Neural cell (in vitro differentiated cells): ENCODE measurements at regions not wholly inside any gene's neighbourhood (a gene's known extent, or its start where the extent isn't known, plus 50 kb on each side); places are given as distances from the start of the nearest gene placed in this dataset.

Experiments
- EP300 ChIP-seq: fragments of 450-650 bp; conservative IDR thresholded peaks from 2 replicates; pipeline ENCODE4 v1.6.1; 2014; ENCODE audit warnings: antibody characterized with exemption, mild to moderate bottlenecking, moderate library complexity; ENCODE audit not compliant: poor library complexity, severe bottlenecking
- EZH2 ChIP-seq: fragments of 200-600, 300-800 bp; shearing (Covaris generic), sonication (generic); IDR thresholded peaks from 2 replicates; pipeline ENCODE4 v1.6.1; 2014; ENCODE audit warnings: antibody characterized with exemption, low read length, borderline replicate concordance, mild to moderate bottlenecking; ENCODE audit not compliant: insufficient read depth, poor library complexity, severe bottlenecking
- MXI1 ChIP-seq: fragments of 450-650 bp; conservative IDR thresholded peaks from 2 replicates; pipeline ENCODE4 v1.6.1; 2014; ENCODE audit warnings: antibody characterized with exemption, mild to moderate bottlenecking; ENCODE audit not compliant: poor library complexity, severe bottlenecking
- POLR2AphosphoS5 ChIP-seq: IDR thresholded peaks from 2 replicates; pipeline ENCODE4 v1.6.1; 2012
- RAD21 ChIP-seq: fragments of 450-650 bp; conservative IDR thresholded peaks from 2 replicates; pipeline ENCODE4 v1.6.1; 2014; ENCODE audit warnings: antibody characterized with exemption, mild to moderate bottlenecking, moderate library complexity
- SMC3 ChIP-seq: fragments of 450-650 bp; conservative IDR thresholded peaks from 2 replicates; pipeline ENCODE4 v1.6.1; 2014; ENCODE audit warnings: antibody characterized with exemption, mild to moderate bottlenecking, moderate library complexity; ENCODE audit not compliant: poor library complexity
- TAF1 ChIP-seq: IDR thresholded peaks from 2 replicates; pipeline ENCODE4 v1.6.1; 2012; ENCODE audit warnings: low read depth
- TF ChIP-seq, protein P1 (sequence below): fragments of 450-650 bp; IDR thresholded peaks from 2 replicates; pipeline ENCODE4 v1.5.1; 2014; ENCODE audit warnings: antibody characterized with exemption, mild to moderate bottlenecking, moderate library complexity; ENCODE audit not compliant: poor library complexity, severe bottlenecking
- TF ChIP-seq, protein P2 (sequence below): IDR thresholded peaks from 2 replicates; pipeline ENCODE4 v1.6.1; 2012; ENCODE audit warnings: borderline replicate concordance

DNA sequence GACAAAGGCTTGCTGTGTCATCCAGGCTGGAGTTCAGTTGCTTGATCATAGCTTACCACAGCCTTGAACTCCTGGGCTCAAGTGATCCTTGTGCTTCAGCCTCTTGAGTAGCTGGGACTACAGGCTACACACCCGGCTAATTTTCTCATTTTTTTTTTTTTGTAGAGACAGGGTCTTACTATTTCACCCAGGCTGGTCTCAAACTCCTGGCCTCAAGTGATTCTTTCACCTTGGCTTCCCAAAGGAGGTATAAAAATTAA, 178.0 kb downstream of the MTCL1 start:
- TF ChIP-seq, protein P1, sequence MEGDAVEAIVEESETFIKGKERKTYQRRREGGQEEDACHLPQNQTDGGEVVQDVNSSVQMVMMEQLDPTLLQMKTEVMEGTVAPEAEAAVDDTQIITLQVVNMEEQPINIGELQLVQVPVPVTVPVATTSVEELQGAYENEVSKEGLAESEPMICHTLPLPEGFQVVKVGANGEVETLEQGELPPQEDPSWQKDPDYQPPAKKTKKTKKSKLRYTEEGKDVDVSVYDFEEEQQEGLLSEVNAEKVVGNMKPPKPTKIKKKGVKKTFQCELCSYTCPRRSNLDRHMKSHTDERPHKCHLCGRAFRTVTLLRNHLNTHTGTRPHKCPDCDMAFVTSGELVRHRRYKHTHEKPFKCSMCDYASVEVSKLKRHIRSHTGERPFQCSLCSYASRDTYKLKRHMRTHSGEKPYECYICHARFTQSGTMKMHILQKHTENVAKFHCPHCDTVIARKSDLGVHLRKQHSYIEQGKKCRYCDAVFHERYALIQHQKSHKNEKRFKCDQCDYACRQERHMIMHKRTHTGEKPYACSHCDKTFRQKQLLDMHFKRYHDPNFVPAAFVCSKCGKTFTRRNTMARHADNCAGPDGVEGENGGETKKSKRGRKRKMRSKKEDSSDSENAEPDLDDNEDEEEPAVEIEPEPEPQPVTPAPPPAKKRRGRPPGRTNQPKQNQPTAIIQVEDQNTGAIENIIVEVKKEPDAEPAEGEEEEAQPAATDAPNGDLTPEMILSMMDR: no peak
- TF ChIP-seq EP300: no peak
- TF ChIP-seq MXI1: no peak
- no peak for TF ChIP-seq TAF1
- no peak for TF ChIP-seq EZH2
- TF ChIP-seq SMC3: no peak
- no peak for TF ChIP-seq POLR2AphosphoS5
- TF ChIP-seq RAD21: no peak
- TF ChIP-seq, protein P2, sequence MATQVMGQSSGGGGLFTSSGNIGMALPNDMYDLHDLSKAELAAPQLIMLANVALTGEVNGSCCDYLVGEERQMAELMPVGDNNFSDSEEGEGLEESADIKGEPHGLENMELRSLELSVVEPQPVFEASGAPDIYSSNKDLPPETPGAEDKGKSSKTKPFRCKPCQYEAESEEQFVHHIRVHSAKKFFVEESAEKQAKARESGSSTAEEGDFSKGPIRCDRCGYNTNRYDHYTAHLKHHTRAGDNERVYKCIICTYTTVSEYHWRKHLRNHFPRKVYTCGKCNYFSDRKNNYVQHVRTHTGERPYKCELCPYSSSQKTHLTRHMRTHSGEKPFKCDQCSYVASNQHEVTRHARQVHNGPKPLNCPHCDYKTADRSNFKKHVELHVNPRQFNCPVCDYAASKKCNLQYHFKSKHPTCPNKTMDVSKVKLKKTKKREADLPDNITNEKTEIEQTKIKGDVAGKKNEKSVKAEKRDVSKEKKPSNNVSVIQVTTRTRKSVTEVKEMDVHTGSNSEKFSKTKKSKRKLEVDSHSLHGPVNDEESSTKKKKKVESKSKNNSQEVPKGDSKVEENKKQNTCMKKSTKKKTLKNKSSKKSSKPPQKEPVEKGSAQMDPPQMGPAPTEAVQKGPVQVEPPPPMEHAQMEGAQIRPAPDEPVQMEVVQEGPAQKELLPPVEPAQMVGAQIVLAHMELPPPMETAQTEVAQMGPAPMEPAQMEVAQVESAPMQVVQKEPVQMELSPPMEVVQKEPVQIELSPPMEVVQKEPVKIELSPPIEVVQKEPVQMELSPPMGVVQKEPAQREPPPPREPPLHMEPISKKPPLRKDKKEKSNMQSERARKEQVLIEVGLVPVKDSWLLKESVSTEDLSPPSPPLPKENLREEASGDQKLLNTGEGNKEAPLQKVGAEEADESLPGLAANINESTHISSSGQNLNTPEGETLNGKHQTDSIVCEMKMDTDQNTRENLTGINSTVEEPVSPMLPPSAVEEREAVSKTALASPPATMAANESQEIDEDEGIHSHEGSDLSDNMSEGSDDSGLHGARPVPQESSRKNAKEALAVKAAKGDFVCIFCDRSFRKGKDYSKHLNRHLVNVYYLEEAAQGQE: no peak
